ENCODE measurements at regions not wholly inside any gene's neighbourhood (a gene's known extent, or its start where the extent isn't known, plus 50 kb on each side); places are given as distances from the start of the nearest gene placed in this dataset.

GRCh38 chr2:217717646-217718045 lies 285.1 kb downstream of the TNS1 start:
- Mint-ChIP-seq H3K36me3 (ENCODE audit: low read depth) (peaks cover 18% of the 10 kb centered on the region), H3K4me3 (no peak overlapping the region), H3K4me1 (peaks cover 27% of the 10 kb centered on the region), H3K9me3 (peaks cover 22% of the 10 kb centered on the region), H3K27me3 (ENCODE audit: low read depth, poor library complexity) (peaks cover 13% of the 10 kb centered on the region), H3K27ac (no peak overlapping the region)
- TF ChIP-seq CTCF (IDR thresholded peaks at IDR 0.05): no peak
- no peak for DNase-seq

GRCh38 chr2:217715484-217715883 lies 287.3 kb downstream of the TNS1 start:
- Mint-ChIP-seq H3K27me3 (ENCODE audit: low read depth, poor library complexity) (peaks cover 13% of the 10 kb centered on the region), H3K27ac (no peak overlapping the region), H3K4me3 (no peak overlapping the region), H3K36me3 (ENCODE audit: low read depth) (peaks cover 6% of the 10 kb centered on the region), H3K9me3 (peaks cover 9% of the 10 kb centered on the region), H3K4me1 (peaks cover 46% of the 10 kb centered on the region)
- DNase-seq: no peak
- no peak for TF ChIP-seq CTCF (IDR thresholded peaks at IDR 0.05)

GRCh38 chr2:217714287-217714751 lies 288.5 kb downstream of the TNS1 start:
- Mint-ChIP-seq H3K9me3 (peaks cover 7% of the 10 kb centered on the region), H3K27ac (no peak overlapping the region), H3K4me1 (peaks cover 57% of the 10 kb centered on the region), H3K27me3 (ENCODE audit: low read depth, poor library complexity) (peaks cover 13% of the 10 kb centered on the region), H3K4me3 (no peak overlapping the region), H3K36me3 (ENCODE audit: low read depth) (peaks cover 5% of the 10 kb centered on the region)
- TF ChIP-seq CTCF (IDR thresholded peaks at IDR 0.05): no peak
- peak; percentile 19 for DNase-seq

- H3K4me3 Mint-ChIP-seq: no peak overlapping the region
- peaks cover 7% of the 10 kb centered on the region for H3K9me3 Mint-ChIP-seq
- peak; percentile 92 for DNase-seq
- H3K4me1 Mint-ChIP-seq: peaks cover 58% of the 10 kb centered on the region
- peaks cover 5% of the 10 kb centered on the region for H3K36me3 Mint-ChIP-seq (ENCODE audit: low read depth)
- no peak overlapping the region for H3K27ac Mint-ChIP-seq
- TF ChIP-seq CTCF (IDR thresholded peaks at IDR 0.05): peak; percentile 99
- H3K27me3 Mint-ChIP-seq (ENCODE audit: low read depth, poor library complexity): peaks cover 13% of the 10 kb centered on the region
These were observed 289.2 kb downstream of the TNS1 start for GRCh38 chr2:217713395-217714286.

GRCh38 chr2:217712431-217712830 lies 290.4 kb downstream of the TNS1 start:
- Mint-ChIP-seq H3K27me3 (ENCODE audit: low read depth, poor library complexity) (peaks cover 9% of the 10 kb centered on the region), H3K27ac (no peak overlapping the region), H3K4me1 (peaks cover 60% of the 10 kb centered on the region), H3K9me3 (peaks cover 7% of the 10 kb centered on the region), H3K36me3 (ENCODE audit: low read depth) (peaks cover 5% of the 10 kb centered on the region), H3K4me3 (no peak overlapping the region)
- TF ChIP-seq CTCF (IDR thresholded peaks at IDR 0.05): no peak
- no peak for DNase-seq

GRCh38 chr2:217711188-217711587 lies 291.6 kb downstream of the TNS1 start:
- Mint-ChIP-seq H3K4me1 (peaks cover 62% of the 10 kb centered on the region), H3K4me3 (no peak overlapping the region), H3K27ac (no peak overlapping the region), H3K27me3 (ENCODE audit: low read depth, poor library complexity) (peaks cover 7% of the 10 kb centered on the region), H3K9me3 (peaks cover 3% of the 10 kb centered on the region), H3K36me3 (ENCODE audit: low read depth) (peaks cover 4% of the 10 kb centered on the region)
- no peak for TF ChIP-seq CTCF (IDR thresholded peaks at IDR 0.05)
- no peak for DNase-seq

Data from nephron progenitor cell (in vitro differentiated cells).